Amniotic epithelial cell (primary cell): ENCODE measurements at regions not wholly inside any gene's neighbourhood (a gene's known extent, or its start where the extent isn't known, plus 50 kb on each side); places are given as distances from the start of the nearest gene placed in this dataset.
"Not testable (repeated sequence)": the region's sequence is repeated elsewhere in the genome, so short reads cannot be mapped to it uniquely, and the experiment has no call there.

Source experiments
- DNase-seq: peaks from one replicate; pipeline ENCODE4 v3.0.0-alpha.2; 2010; ENCODE audit warnings: low read depth

- DNase-seq = no peak
Measured at GRCh38 chr2:59790186-59791003, 763.1 kb downstream of the BCL11A start.

DNA sequence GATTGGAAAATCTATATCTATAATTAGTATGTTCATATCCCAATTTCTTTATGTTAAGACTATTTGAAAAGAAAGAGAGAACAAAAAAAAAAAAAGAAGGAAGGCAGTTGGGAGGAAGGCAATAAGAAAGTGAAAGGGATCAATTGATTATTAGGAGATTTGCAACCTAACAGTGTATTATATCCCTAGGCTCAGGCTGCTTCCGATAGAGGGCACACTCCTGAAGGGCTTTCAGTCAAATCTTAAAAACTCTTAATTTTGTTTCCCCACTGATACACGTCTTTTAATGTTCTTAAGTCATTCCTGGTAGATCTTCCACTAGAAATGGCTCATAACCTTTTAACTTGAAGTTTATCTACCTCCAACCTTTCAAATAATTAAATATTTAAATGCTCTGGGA lies 763.9 kb downstream of the BCL11A start:
- no peak for DNase-seq

DNA sequence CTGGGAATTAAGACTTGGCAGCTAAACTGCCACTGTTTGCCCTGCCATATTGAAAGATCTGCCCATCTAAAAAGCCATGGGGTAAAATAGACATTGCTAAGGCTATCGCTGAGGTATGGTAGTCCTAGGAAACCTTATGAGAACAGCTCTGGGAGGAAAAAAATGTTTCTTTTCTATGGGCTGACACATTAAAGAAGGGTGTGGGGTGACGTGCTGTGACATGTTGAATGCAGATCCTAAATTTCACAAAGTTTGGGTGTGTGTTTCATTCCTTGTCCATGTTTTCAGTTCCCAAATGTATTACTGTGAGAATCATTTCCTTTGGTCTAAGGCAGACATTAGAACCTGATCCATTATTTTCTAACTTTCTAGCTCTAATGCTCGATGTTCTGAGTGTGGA lies 766.4 kb downstream of the BCL11A start:
- no peak for DNase-seq

- DNase-seq = no peak
Measured at GRCh38 chr2:59786684-59787083, 766.8 kb downstream of the BCL11A start.

DNA sequence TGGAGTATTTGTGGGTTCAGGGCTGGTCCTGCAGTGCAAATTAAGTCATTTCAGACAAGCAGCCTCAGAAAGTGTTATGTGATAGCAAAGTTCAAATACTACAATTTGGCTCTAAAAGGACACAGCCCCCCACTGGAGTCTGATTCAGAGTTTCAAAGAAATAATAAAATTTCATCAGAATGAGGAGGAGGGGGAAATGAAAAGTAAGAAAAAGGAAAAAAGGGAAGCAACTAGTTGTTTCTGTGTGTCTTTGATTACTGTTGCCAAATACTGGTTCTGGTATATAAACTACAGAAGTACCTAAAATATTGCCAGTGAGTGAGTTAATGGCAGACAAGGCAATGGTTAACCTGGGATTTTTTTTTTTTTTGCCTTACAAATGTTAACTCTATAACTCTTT lies 773.9 kb downstream of the BCL11A start:
- no peak for DNase-seq

- DNase-seq = no peak
Measured at GRCh38 chr2:59777120-59777519, 776.3 kb downstream of the BCL11A start.

- no peak for DNase-seq
Measured at GRCh38 chr2:59776726-59777008, 776.8 kb downstream of the BCL11A start.

GRCh38 chr2:59774821-59775433 lies 778.5 kb downstream of the BCL11A start:
- no peak for DNase-seq

DNA sequence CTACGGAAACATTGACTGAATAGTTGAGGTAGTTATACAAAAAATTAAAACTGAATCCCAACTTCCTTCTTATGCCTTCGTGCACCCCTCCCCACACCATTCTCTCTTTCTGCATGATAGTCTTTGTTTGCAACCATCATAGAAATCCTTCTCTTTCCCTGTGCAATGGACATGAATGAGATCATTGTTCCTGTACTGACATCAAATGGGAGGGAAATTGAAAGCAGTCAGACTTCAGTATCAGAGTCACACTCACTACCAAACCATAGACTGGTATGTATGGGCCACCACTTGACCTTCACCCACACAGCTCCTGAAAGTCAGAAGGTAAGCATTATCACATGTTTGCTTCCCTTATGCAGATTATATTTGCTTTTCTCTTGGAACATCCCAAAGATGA lies 782.8 kb downstream of the BCL11A start:
- no peak for DNase-seq

GRCh38 chr2:59761966-59762365 lies 791.5 kb downstream of the BCL11A start:
- DNase-seq = no peak

- no peak for DNase-seq
Measured at GRCh38 chr2:59756150-59756549, 797.3 kb downstream of the BCL11A start.

- DNase-seq = no peak
Measured at GRCh38 chr2:59754011-59754735, 799.3 kb downstream of the BCL11A start.

GRCh38 chr2:59752512-59752911 lies 800.9 kb downstream of the BCL11A start:
- no peak for DNase-seq

GRCh38 chr2:59752071-59752470 lies 801.4 kb downstream of the BCL11A start:
- DNase-seq = no peak

- DNase-seq = not testable (repeated sequence)
Measured at GRCh38 chr2:59751214-59751613, 802.2 kb downstream of the BCL11A start.

DNA sequence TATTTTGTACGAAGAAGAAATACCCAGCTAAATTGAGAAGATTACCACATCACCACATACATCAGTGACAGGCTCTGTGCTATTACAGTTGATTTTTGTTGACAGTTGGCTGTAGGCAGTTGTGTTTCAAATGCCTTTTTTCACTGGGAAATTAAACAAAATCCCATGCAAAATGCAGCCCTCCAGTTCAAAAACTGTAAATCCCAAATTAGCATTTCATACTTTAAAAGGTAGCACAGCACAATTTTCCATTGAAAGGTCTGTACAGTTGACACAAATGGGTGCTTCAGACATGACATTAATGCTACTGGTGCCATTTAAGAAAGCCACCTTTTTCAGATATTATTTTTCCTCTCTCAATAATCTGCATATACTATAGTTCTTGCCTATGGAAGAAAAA lies 807.2 kb downstream of the BCL11A start:
- DNase-seq = no peak

- no peak for DNase-seq
Measured at GRCh38 chr2:59745085-59745484, 808.4 kb downstream of the BCL11A start.

DNA sequence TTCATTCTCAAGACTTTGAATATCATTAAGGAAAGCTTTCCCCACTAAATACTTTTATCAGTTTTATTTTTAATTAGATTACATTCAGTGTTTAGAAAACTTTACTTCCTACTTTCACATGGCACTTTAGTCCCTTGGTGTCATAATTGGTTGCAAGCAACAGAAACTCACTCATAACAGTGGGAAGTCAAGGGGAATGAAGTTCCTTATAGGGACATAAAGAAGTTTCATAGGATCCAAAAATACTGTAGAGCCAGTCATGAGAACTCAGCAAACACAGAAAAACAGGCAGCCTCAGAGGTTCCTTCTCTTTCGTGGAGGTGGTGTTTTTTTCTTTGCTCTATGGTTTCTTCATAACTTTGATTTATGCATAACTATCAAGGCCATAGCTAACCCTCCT lies 809.0 kb downstream of the BCL11A start:
- DNase-seq = no peak

DNA sequence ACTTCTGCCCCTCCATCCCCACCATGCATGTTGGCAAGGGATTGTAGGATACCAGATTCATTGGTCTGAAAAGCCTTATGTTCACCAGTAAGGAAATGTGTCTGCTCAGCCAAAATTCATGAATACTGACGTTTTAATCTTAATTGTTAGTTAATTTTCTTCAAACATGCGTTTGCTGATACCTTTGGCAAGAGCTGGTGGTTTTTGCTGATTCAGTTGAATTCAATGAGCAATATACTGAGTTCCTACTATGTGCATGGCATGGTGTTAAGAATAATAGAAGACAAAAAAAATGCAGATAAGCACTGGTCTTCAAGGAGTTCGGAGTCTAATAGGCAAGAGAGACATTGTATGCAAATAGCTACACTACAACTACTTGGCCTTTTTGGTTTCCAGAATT lies 811.6 kb downstream of the BCL11A start:
- DNase-seq = no peak

DNA sequence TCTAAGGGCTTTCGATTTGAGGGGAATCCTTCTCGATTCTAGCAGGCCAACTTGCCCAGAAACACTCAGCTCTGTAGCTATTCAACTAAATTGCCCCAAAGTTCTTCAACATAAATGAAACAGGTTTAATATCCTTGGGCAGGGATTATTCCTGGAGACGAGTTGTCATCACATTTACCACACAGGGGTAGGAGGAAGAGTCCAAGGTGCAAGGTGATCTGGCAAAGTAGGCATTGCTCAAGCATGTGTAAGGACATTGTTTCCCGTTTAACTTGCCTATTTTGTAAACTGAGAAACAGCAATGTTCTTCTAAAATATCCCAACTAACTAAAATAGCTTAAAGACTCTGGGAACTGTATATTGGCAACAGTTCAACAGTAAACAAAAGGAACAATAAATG lies 814.3 kb downstream of the BCL11A start:
- no peak for DNase-seq

DNA sequence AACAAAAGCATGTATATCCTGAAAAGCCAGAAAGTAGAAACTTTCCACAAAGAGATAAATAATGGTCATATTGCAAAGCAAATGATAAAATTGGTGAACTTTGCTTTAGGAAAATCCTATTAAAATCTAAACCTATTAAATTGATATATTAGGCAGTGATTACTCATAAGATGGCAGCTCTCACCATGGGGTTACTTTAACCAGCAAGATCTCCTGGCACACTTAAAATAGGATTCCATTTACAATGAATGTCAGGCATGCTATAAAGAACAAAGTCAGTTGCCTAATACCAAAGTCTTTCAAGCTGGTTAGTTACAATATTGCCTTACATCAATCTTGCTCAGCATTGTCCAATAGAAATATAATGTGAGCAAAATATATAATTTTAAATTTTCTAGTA lies 816.2 kb downstream of the BCL11A start:
- DNase-seq = no peak

DNA sequence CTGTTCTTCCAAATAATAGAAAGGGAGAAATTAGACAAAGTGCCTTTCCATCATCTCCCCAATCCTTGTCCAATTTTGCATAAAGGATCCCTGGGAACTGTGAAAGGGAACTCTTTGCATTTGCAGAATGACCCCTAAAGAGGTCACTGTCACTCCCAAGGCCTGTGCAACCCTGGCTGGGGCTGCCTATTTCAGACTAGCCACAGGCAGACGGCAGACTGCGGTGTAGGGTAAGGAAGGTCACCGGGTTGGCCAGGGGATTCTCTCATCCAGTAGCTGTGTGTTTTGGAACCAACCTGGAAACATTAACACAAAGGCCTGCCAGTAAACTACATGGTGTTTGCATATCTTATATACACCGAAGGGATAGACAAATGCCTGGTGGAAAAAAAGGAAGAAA lies 818.7 kb downstream of the BCL11A start:
- DNase-seq = no peak

GRCh38 chr2:59733970-59734369 lies 819.5 kb downstream of the BCL11A start:
- no peak for DNase-seq

DNA sequence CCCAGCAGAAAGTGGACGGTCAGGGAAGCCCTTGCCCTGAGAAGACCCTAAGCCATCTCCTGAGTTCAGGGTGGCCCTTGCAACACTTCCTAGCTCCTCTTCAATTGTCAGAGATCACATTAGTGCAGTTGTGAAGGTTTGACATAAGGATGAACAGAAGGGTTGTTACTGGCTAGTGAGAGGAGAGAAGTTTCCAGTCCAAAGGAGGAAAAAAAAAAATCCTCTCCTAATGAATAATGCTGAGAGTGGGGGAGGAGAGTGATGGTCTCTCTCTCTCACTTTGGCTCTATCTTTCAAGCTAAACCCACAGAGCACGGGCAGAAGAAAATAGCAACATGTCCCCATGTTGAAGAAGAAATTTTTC lies 819.9 kb downstream of the BCL11A start:
- no peak for DNase-seq
